ENCODE measurements at regions not wholly inside any gene's neighbourhood (a gene's known extent, or its start where the extent isn't known, plus 50 kb on each side); places are given as distances from the start of the nearest gene placed in this dataset.

- H3K9me2 ChIP-seq: no peaks in the 10 kb centered on the region
- ChIA-PET CTCF (no interaction called here), POLR2A (no interaction called here)
- H3K36me3 ChIP-seq (replicated peaks in 1 of 2; ENCODE audit: control insufficient read depth in 1 of 2, insufficient read depth in 2 of 2, low read length in 1 of 2): no peaks in the 10 kb centered on the region
- no peak overlapping the region for H3K4me3 ChIP-seq (ENCODE audit: low read depth in 2 of 2, low read length in 1 of 2)
- H3F3A ChIP-seq (replicated peaks; ENCODE audit: insufficient read depth): no peaks in the 10 kb centered on the region
- no peaks in the 10 kb centered on the region for H3K27me3 ChIP-seq (ENCODE audit: insufficient read depth)
- H3K27ac ChIP-seq (ENCODE audit: low read depth in 2 of 2, low read length in 1 of 2): no peak overlapping the region
- no peaks in the 10 kb centered on the region for H3K4me1 ChIP-seq (ENCODE audit: control insufficient read depth in 1 of 2, insufficient read depth in 2 of 2, low read depth in 1 of 2, low read length in 1 of 2)
- 25% methylated on average over 4 of the region's 4 CpGs for WGBS (ENCODE audit: low lambda C conversion rate)
- no peaks in the 10 kb centered on the region for H3K79me2 ChIP-seq (ENCODE audit: insufficient read depth)
- TF ChIP-seq RXRA (IDR thresholded peaks at IDR 0.05; ENCODE audit: borderline replicate concordance, low read depth) (no peak), RFX5 (IDR thresholded peaks at IDR 0.05; ENCODE audit: low read length) (no peak), MEF2A (IDR thresholded peaks at IDR 0.05; ENCODE audit: borderline replicate concordance, low read depth) (no peak), USF1 (IDR thresholded peaks at IDR 0.05; ENCODE audit: borderline replicate concordance, low read depth) (no peak), NRF1 (IDR thresholded peaks at IDR 0.05; ENCODE audit: low read depth, low read length) (no peak), FOSL2 (IDR thresholded peaks at IDR 0.05; ENCODE audit: borderline replicate concordance, low read depth) (no peak)
- H4K20me1 ChIP-seq (ENCODE audit: insufficient read depth): no peaks in the 10 kb centered on the region
- peaks cover 15% of the 10 kb centered on the region; the same call in 1 of the 2 replicates for H3K9me3 ChIP-seq
- H3K9ac ChIP-seq: no peak overlapping the region
- DNase-seq: no peak
- H2AFZ ChIP-seq (ENCODE audit: low read depth): no peak overlapping the region
- H3K4me2 ChIP-seq: no peak overlapping the region
Measured at GRCh38 chr14:53228966-53229365, 75.8 kb upstream of the DDHD1 start.

GRCh38 chr14:53227154-53227718 is 74.1 kb upstream of the DDHD1 start:
- H3K79me2 ChIP-seq (ENCODE audit: insufficient read depth): no peaks in the 10 kb centered on the region
- H3K4me1 ChIP-seq (ENCODE audit: control insufficient read depth in 1 of 2, insufficient read depth in 2 of 2, low read depth in 1 of 2, low read length in 1 of 2): no peaks in the 10 kb centered on the region
- H4K20me1 ChIP-seq (ENCODE audit: insufficient read depth): no peaks in the 10 kb centered on the region
- H3K9me3 ChIP-seq: peaks cover 17% of the 10 kb centered on the region; the same call in 1 of the 2 replicates
- no peak overlapping the region for H3K4me3 ChIP-seq (ENCODE audit: low read depth in 2 of 2, low read length in 1 of 2)
- DNase-seq: no peak
- no peaks in the 10 kb centered on the region for H3K9me2 ChIP-seq
- no peak overlapping the region for H2AFZ ChIP-seq (ENCODE audit: low read depth)
- 33% methylated on average over 2 of the region's 4 CpGs for WGBS (ENCODE audit: low lambda C conversion rate)
- no peaks in the 10 kb centered on the region for H3F3A ChIP-seq (replicated peaks; ENCODE audit: insufficient read depth)
- H3K27me3 ChIP-seq (ENCODE audit: insufficient read depth): no peaks in the 10 kb centered on the region
- CTCF ChIA-PET: interaction anchor here (0.8 kb wide), 1 partner anchor 69 kb away, joined by 3 read pairs; no protein-coding TSS in a partner anchor
- H3K4me2 ChIP-seq: no peak overlapping the region
- POLR2A ChIA-PET: no interaction called here
- H3K36me3 ChIP-seq (replicated peaks in 1 of 2; ENCODE audit: control insufficient read depth in 1 of 2, insufficient read depth in 2 of 2, low read length in 1 of 2): no peaks in the 10 kb centered on the region
- TF ChIP-seq, protein P1, sequence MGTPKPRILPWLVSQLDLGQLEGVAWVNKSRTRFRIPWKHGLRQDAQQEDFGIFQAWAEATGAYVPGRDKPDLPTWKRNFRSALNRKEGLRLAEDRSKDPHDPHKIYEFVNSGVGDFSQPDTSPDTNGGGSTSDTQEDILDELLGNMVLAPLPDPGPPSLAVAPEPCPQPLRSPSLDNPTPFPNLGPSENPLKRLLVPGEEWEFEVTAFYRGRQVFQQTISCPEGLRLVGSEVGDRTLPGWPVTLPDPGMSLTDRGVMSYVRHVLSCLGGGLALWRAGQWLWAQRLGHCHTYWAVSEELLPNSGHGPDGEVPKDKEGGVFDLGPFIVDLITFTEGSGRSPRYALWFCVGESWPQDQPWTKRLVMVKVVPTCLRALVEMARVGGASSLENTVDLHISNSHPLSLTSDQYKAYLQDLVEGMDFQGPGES (IDR thresholded peaks at IDR 0.05; ENCODE audit: low read depth, low read length): no peak
- TF ChIP-seq RCOR1 (IDR thresholded peaks at IDR 0.05; ENCODE audit: low read length) (no peak), MXI1 (IDR thresholded peaks at IDR 0.05; ENCODE audit: low read depth, low read length) (no peak), NFIC (IDR thresholded peaks at IDR 0.05; ENCODE audit: borderline replicate concordance) (no peak), MAX (IDR thresholded peaks at IDR 0.05; ENCODE audit: low read depth) (no peak), ELF1 (IDR thresholded peaks at IDR 0.05) (no peak), CHD2 (IDR thresholded peaks at IDR 0.05; ENCODE audit: low read length, partially characterized antibody) (no peak), TAF1 (IDR thresholded peaks at IDR 0.05; ENCODE audit: borderline replicate concordance, low read depth, low read length) (no peak), RAD21 (IDR thresholded peaks at IDR 0.05; ENCODE audit: low read length) (no peak), TCF12 (IDR thresholded peaks at IDR 0.05) (no peak), YY1 (IDR thresholded peaks at IDR 0.05; ENCODE audit: low read depth) (no peak), RFX5 (IDR thresholded peaks at IDR 0.05; ENCODE audit: low read length) (no peak), PBX3 (IDR thresholded peaks at IDR 0.05) (no peak), RXRA (IDR thresholded peaks at IDR 0.05; ENCODE audit: borderline replicate concordance, low read depth) (no peak), FOXM1 (IDR thresholded peaks at IDR 0.05; ENCODE audit: low read depth) (no peak), POLR2AphosphoS5 (IDR thresholded peaks at IDR 0.05; ENCODE audit: low read depth, low read length) (no peak), USF1 (IDR thresholded peaks at IDR 0.05; ENCODE audit: borderline replicate concordance, low read depth) (no peak)
- TF ChIP-seq, protein P2, sequence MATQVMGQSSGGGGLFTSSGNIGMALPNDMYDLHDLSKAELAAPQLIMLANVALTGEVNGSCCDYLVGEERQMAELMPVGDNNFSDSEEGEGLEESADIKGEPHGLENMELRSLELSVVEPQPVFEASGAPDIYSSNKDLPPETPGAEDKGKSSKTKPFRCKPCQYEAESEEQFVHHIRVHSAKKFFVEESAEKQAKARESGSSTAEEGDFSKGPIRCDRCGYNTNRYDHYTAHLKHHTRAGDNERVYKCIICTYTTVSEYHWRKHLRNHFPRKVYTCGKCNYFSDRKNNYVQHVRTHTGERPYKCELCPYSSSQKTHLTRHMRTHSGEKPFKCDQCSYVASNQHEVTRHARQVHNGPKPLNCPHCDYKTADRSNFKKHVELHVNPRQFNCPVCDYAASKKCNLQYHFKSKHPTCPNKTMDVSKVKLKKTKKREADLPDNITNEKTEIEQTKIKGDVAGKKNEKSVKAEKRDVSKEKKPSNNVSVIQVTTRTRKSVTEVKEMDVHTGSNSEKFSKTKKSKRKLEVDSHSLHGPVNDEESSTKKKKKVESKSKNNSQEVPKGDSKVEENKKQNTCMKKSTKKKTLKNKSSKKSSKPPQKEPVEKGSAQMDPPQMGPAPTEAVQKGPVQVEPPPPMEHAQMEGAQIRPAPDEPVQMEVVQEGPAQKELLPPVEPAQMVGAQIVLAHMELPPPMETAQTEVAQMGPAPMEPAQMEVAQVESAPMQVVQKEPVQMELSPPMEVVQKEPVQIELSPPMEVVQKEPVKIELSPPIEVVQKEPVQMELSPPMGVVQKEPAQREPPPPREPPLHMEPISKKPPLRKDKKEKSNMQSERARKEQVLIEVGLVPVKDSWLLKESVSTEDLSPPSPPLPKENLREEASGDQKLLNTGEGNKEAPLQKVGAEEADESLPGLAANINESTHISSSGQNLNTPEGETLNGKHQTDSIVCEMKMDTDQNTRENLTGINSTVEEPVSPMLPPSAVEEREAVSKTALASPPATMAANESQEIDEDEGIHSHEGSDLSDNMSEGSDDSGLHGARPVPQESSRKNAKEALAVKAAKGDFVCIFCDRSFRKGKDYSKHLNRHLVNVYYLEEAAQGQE (IDR thresholded peaks at IDR 0.05; ENCODE audit: low read depth, low read length): no peak
- H3K9ac ChIP-seq: no peak overlapping the region
- H3K27ac ChIP-seq (ENCODE audit: low read depth in 2 of 2, low read length in 1 of 2): no peak overlapping the region
